ENCODE measurements at regions not wholly inside any gene's neighbourhood (a gene's known extent, or its start where the extent isn't known, plus 50 kb on each side); places are given as distances from the start of the nearest gene placed in this dataset.

DNA sequence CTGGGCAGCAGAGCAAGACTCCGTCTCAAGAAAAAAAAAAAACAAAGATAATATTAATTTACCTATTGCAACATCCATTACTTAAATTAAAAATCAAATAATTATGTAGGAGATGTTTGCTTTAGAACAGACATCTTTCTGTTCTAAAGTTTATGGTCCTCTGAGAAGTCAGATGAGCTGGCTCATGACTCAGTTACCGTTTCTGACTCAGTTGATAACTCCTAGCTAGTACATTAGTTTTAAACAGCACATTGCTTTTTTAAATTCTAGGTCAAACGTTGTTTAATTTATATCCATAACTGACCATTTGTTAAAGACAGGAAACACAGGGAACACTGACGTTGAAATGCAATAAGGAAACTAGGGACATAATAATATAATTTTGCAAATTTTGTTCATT is 162.7 kb downstream of the ETV1 start:
- Histone ChIP-seq H3K9me3 (ENCODE audit: low read depth, low read length) (no peaks in the 10 kb centered on the region), H3K79me2 (ENCODE audit: insufficient read depth, low read length) (no peaks in the 10 kb centered on the region), H3K4me1 (ENCODE audit: insufficient read depth, low read length) (peaks cover 18% of the 10 kb centered on the region), H2AFZ (ENCODE audit: low read length) (no peak overlapping the region), H3K27ac (ENCODE audit: low read depth, low read length) (no peak overlapping the region), H4K20me1 (ENCODE audit: insufficient read depth, low read length) (no peaks in the 10 kb centered on the region), H3K27me3 (ENCODE audit: insufficient read depth, low read length) (no peaks in the 10 kb centered on the region), H3K4me2 (ENCODE audit: insufficient read depth, low read length) (no peak overlapping the region), H3K4me3 (ENCODE audit: insufficient read depth, low read length) (no peak overlapping the region), H3K36me3 (ENCODE audit: insufficient read depth, low read length) (no peaks in the 10 kb centered on the region)
- TF ChIP-seq, protein P1, sequence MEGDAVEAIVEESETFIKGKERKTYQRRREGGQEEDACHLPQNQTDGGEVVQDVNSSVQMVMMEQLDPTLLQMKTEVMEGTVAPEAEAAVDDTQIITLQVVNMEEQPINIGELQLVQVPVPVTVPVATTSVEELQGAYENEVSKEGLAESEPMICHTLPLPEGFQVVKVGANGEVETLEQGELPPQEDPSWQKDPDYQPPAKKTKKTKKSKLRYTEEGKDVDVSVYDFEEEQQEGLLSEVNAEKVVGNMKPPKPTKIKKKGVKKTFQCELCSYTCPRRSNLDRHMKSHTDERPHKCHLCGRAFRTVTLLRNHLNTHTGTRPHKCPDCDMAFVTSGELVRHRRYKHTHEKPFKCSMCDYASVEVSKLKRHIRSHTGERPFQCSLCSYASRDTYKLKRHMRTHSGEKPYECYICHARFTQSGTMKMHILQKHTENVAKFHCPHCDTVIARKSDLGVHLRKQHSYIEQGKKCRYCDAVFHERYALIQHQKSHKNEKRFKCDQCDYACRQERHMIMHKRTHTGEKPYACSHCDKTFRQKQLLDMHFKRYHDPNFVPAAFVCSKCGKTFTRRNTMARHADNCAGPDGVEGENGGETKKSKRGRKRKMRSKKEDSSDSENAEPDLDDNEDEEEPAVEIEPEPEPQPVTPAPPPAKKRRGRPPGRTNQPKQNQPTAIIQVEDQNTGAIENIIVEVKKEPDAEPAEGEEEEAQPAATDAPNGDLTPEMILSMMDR (IDR thresholded peaks at IDR 0.05; ENCODE audit: extremely low read depth, low read depth, low read length), result no peak
- DNase-seq (ENCODE audit: insufficient read length, low spot score, missing footprints), result no peak

DNA sequence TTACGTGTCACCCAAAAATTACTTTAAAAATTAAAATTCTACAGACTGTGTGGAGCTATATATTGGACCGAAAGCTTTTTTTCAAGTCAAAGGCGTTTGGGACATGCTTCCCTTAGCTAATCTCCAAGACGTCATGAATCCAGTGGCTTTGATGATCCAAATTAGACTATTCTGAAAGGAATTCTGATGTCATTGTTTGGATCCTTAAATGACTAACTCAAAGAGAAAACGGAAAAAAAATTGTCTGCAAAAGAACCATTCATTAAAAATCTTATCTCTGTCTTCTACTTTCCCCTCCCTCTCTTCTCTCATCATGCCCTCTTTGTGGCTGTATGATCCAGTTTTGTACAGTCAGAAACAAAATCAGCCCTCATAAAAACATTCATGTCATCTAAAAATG is 161.8 kb downstream of the ETV1 start:
- H3K36me3 ChIP-seq (ENCODE audit: insufficient read depth, low read length), result no peaks in the 10 kb centered on the region
- peaks cover 18% of the 10 kb centered on the region for H3K4me1 ChIP-seq (ENCODE audit: insufficient read depth, low read length)
- DNase-seq (ENCODE audit: insufficient read length, low spot score, missing footprints), result peak; percentile 79
- H3K27ac ChIP-seq (ENCODE audit: low read depth, low read length), result peak overlapping the region; percentile 83
- H2AFZ ChIP-seq (ENCODE audit: low read length), result no peak overlapping the region
- TF ChIP-seq, protein P1 (IDR thresholded peaks at IDR 0.05; ENCODE audit: extremely low read depth, low read depth, low read length), result no peak
- no peak overlapping the region for H3K4me3 ChIP-seq (ENCODE audit: insufficient read depth, low read length)
- H3K4me2 ChIP-seq (ENCODE audit: insufficient read depth, low read length), result no peak overlapping the region
- H3K27me3 ChIP-seq (ENCODE audit: insufficient read depth, low read length), result no peaks in the 10 kb centered on the region
- no peaks in the 10 kb centered on the region for H4K20me1 ChIP-seq (ENCODE audit: insufficient read depth, low read length)
- H3K9me3 ChIP-seq (ENCODE audit: low read depth, low read length), result no peaks in the 10 kb centered on the region
- H3K79me2 ChIP-seq (ENCODE audit: insufficient read depth, low read length), result no peaks in the 10 kb centered on the region

DNA sequence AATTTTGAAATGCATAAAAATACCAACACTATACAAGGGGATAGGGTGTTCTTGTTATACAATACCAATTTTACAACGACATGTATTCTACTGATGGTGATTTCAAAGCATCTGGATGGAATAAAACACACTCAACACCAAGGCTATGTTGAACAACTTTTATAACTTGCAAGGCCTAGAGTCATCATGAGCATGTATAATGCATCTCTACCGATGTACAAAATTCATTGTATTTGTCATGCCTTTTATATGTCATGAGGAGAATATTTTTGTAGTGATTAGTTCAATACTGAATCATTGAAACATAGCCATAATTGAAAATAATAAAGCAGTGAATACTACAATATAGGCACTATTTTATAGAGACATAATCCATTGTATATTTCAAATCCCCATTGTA is 160.2 kb downstream of the ETV1 start:
- H4K20me1 ChIP-seq (ENCODE audit: insufficient read depth, low read length), result no peaks in the 10 kb centered on the region
- no peak overlapping the region for H2AFZ ChIP-seq (ENCODE audit: low read length)
- H3K9me3 ChIP-seq (ENCODE audit: low read depth, low read length), result no peaks in the 10 kb centered on the region
- H3K4me2 ChIP-seq (ENCODE audit: insufficient read depth, low read length), result no peak overlapping the region
- no peaks in the 10 kb centered on the region for H3K79me2 ChIP-seq (ENCODE audit: insufficient read depth, low read length)
- no peaks in the 10 kb centered on the region for H3K27me3 ChIP-seq (ENCODE audit: insufficient read depth, low read length)
- TF ChIP-seq, protein P1 (IDR thresholded peaks at IDR 0.05; ENCODE audit: extremely low read depth, low read depth, low read length), result no peak
- no peaks in the 10 kb centered on the region for H3K36me3 ChIP-seq (ENCODE audit: insufficient read depth, low read length)
- no peak for DNase-seq (ENCODE audit: insufficient read length, low spot score, missing footprints)
- H3K27ac ChIP-seq (ENCODE audit: low read depth, low read length), result peak overlapping the region; percentile 83
- H3K4me1 ChIP-seq (ENCODE audit: insufficient read depth, low read length), result peaks cover 18% of the 10 kb centered on the region
- H3K4me3 ChIP-seq (ENCODE audit: insufficient read depth, low read length), result no peak overlapping the region

DNA sequence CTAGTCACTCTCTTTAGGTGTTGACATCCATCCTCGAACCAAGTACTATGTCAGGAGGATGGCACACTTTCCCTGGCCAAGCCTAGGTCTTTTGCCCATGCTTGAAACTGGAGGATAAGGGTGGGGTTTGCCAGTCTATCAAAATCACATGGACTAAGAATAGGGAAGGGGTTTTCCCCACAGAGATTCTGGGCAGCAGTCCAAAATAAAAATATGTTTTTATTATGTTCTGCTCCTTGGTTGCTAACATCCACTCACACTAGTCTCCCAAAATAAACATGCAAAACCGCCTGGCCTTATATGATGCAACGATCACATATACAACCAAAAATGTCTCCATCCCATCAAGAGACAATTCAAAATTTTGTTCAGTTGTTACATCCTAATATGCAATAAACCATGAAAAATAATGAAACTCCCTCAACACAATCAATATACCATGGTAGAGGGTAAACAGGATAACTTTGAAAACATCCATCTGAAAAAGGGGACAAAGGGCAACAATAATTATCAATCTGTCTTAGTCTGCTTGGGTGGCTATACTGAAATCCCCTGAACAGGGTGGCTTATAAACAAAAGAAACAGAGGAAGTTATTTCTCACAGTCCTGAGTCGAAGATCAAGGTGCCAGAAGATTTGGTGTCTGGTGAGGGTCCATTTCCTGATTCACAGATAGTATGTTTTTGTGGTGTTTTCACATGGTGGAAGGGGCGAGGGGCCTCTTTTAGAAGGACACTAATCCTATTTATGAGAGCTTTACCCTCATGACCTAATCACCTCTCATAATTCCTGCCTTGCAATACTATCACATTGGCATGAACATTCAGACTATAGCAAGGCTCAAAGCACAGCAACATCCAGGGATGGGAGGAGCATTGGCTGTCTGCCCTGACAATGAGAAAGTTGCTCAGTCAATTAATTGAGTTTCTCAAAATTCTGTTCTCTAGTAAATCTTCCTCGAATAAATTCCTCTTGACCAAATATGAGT is 159.3 kb downstream of the ETV1 start:
- no peaks in the 10 kb centered on the region for H4K20me1 ChIP-seq (ENCODE audit: insufficient read depth, low read length)
- H3K36me3 ChIP-seq (ENCODE audit: insufficient read depth, low read length), result no peaks in the 10 kb centered on the region
- TF ChIP-seq, protein P1 (IDR thresholded peaks at IDR 0.05; ENCODE audit: extremely low read depth, low read depth, low read length), result no peak
- H3K79me2 ChIP-seq (ENCODE audit: insufficient read depth, low read length), result no peaks in the 10 kb centered on the region
- DNase-seq (ENCODE audit: insufficient read length, low spot score, missing footprints), result no peak
- H2AFZ ChIP-seq (ENCODE audit: low read length), result no peak overlapping the region
- no peak overlapping the region for H3K4me2 ChIP-seq (ENCODE audit: insufficient read depth, low read length)
- H3K9me3 ChIP-seq (ENCODE audit: low read depth, low read length), result no peaks in the 10 kb centered on the region
- no peaks in the 10 kb centered on the region for H3K27me3 ChIP-seq (ENCODE audit: insufficient read depth, low read length)
- H3K4me1 ChIP-seq (ENCODE audit: insufficient read depth, low read length), result peaks cover 18% of the 10 kb centered on the region
- peak overlapping the region; percentile 83 for H3K27ac ChIP-seq (ENCODE audit: low read depth, low read length)
- no peak overlapping the region for H3K4me3 ChIP-seq (ENCODE audit: insufficient read depth, low read length)
